OCI-LY3 (cell line): ENCODE measurements at regions not wholly inside any gene's neighbourhood (a gene's known extent, or its start where the extent isn't known, plus 50 kb on each side); places are given as distances from the start of the nearest gene placed in this dataset.

Experiments used
- H2AFZ ChIP-seq: fragments of 200-600, 300-600 bp; shearing (Covaris generic); 2 replicates; pipeline ENCODE4 v1.6.0; 2014; ENCODE audit warnings: antibody characterized with exemption, low read depth, low read length
- H3K27ac ChIP-seq: fragments of 200-600, 300-600 bp; sonication (generic); 2 replicates; pipeline ENCODE4 v1.5.1; 2014; ENCODE audit warnings: mild to moderate bottlenecking, low read length, moderate library complexity, mixed read lengths
- H3K27me3 ChIP-seq: fragments of 200-600, 300-600 bp; sonication (generic); 2 replicates; pipeline ENCODE4 v1.6.1; 2014; ENCODE audit warnings: low read depth, low read length, mixed read lengths
- H3K36me3 ChIP-seq: fragments of 200-600, 300-600 bp; sonication (generic); replicated peaks from 2 replicates; pipeline ENCODE3; 2014; ENCODE audit warnings: low read depth, low read length, mixed read lengths
- H3K4me1 ChIP-seq: fragments of 300-600, 200-600 bp; sonication (generic); 2 replicates; pipeline ENCODE4 v1.6.1; 2014; ENCODE audit warnings: low read length, mixed read lengths
- H3K4me2 ChIP-seq: fragments of 200-600, 300-600 bp; sonication (generic); 2 replicates; pipeline ENCODE4 v1.6.1; 2014; ENCODE audit warnings: low read length, mixed read lengths
- H3K4me3 ChIP-seq: fragments of 300-600, 200-600 bp; sonication (generic); 2 replicates; pipeline ENCODE4 v1.5.1; 2014; ENCODE audit warnings: antibody characterized with exemption, mild to moderate bottlenecking, low read length, moderate library complexity
- H3K79me2 ChIP-seq: fragments of 300-600, 200-600 bp; shearing (Covaris generic); 2 replicates; pipeline ENCODE4 v1.6.1; 2014; ENCODE audit warnings: mild to moderate bottlenecking, low read length, mixed read lengths
- H3K9ac ChIP-seq: fragments of 300-600, 200-600 bp; shearing (Covaris generic); 2 replicates; pipeline ENCODE4 v1.6.0; 2014; ENCODE audit warnings: mild to moderate bottlenecking, low read length, moderate library complexity
- H3K9me3 ChIP-seq: fragments of 200-600, 300-600 bp; shearing (Covaris generic); 2 replicates; pipeline ENCODE4 v1.6.1; 2014; ENCODE audit warnings: low read length, mixed read lengths; ENCODE audit not compliant: insufficient read depth
- H4K20me1 ChIP-seq: fragments of 200-600, 300-600 bp; sonication (generic); 2 replicates; pipeline ENCODE4 v1.6.1; 2016; ENCODE audit warnings: low read length, mixed read lengths; ENCODE audit not compliant: insufficient read depth
- CTCF ChIP-seq: fragments of 200-600, 300-600 bp; sonication (generic); IDR thresholded peaks from 2 replicates; pipeline ENCODE4 v1.5.1; 2014; ENCODE audit warnings: antibody characterized with exemption, low read length, low read depth
- EZH2phosphoT487 ChIP-seq: fragments of 200-600 bp; shearing (Covaris generic); IDR thresholded peaks from 2 replicates; pipeline ENCODE4 v1.6.1; 2018; ENCODE audit warnings: antibody characterized with exemption, mixed run types, low read depth

GRCh38 chr4:19300213-19300612 is 951.5 kb upstream of the SLIT2 start:
- H2AFZ ChIP-seq: no peak overlapping the region
- no peak overlapping the region for H3K4me2 ChIP-seq
- no peaks in the 10 kb centered on the region for H3K27me3 ChIP-seq
- H4K20me1 ChIP-seq: no peaks in the 10 kb centered on the region
- H3K9ac ChIP-seq: no peak overlapping the region
- no peaks in the 10 kb centered on the region for H3K79me2 ChIP-seq
- TF ChIP-seq EZH2phosphoT487 (no peak), CTCF (no peak)
- H3K36me3 ChIP-seq: no peaks in the 10 kb centered on the region
- H3K27ac ChIP-seq: no peak overlapping the region
- H3K4me3 ChIP-seq: no peak overlapping the region
- H3K4me1 ChIP-seq: no peaks in the 10 kb centered on the region
- H3K9me3 ChIP-seq: no peaks in the 10 kb centered on the region

- TF ChIP-seq EZH2phosphoT487: no peak
- Histone ChIP-seq H3K9ac (no peak overlapping the region), H3K79me2 (no peaks in the 10 kb centered on the region), H3K4me2 (no peak overlapping the region), H3K4me3 (no peak overlapping the region), H3K36me3 (no peaks in the 10 kb centered on the region), H2AFZ (no peak overlapping the region), H3K9me3 (no peaks in the 10 kb centered on the region), H3K27ac (no peak overlapping the region), H3K4me1 (no peaks in the 10 kb centered on the region), H3K27me3 (no peaks in the 10 kb centered on the region), H4K20me1 (no peaks in the 10 kb centered on the region)
Observed at GRCh38 chr4:19298998-19299397, 952.7 kb upstream of the SLIT2 start.

GRCh38 chr4:19293781-19294180 is 957.9 kb upstream of the SLIT2 start:
- no peaks in the 10 kb centered on the region for H4K20me1 ChIP-seq
- no peaks in the 10 kb centered on the region for H3K36me3 ChIP-seq
- H3K9ac ChIP-seq: no peak overlapping the region
- no peak overlapping the region for H3K4me2 ChIP-seq
- no peaks in the 10 kb centered on the region for H3K4me1 ChIP-seq
- no peak overlapping the region for H3K4me3 ChIP-seq
- no peak overlapping the region for H3K27ac ChIP-seq
- TF ChIP-seq EZH2phosphoT487 (no peak), CTCF (no peak)
- no peaks in the 10 kb centered on the region for H3K27me3 ChIP-seq
- no peaks in the 10 kb centered on the region for H3K79me2 ChIP-seq
- H2AFZ ChIP-seq: no peak overlapping the region
- 0 out of 2 replicates have a peak, but pooled peaks cover 4% of the 10 kb centered on the region for H3K9me3 ChIP-seq

GRCh38 chr4:19293080-19293479 is 958.6 kb upstream of the SLIT2 start:
- no peaks in the 10 kb centered on the region for H3K36me3 ChIP-seq
- H3K9me3 ChIP-seq: 0 out of 2 replicates have a peak, but pooled peaks cover 4% of the 10 kb centered on the region
- no peak for TF ChIP-seq EZH2phosphoT487
- TF ChIP-seq CTCF: no peak
- H3K9ac ChIP-seq: no peak overlapping the region
- no peaks in the 10 kb centered on the region for H3K79me2 ChIP-seq
- no peak overlapping the region for H3K4me3 ChIP-seq
- no peak overlapping the region for H2AFZ ChIP-seq
- H3K4me2 ChIP-seq: no peak overlapping the region
- no peak overlapping the region for H3K27ac ChIP-seq
- no peaks in the 10 kb centered on the region for H4K20me1 ChIP-seq
- no peaks in the 10 kb centered on the region for H3K4me1 ChIP-seq
- no peaks in the 10 kb centered on the region for H3K27me3 ChIP-seq

GRCh38 chr4:19286924-19287323 is 964.8 kb upstream of the SLIT2 start:
- Histone ChIP-seq H3K4me1 (no peaks in the 10 kb centered on the region), H4K20me1 (no peaks in the 10 kb centered on the region), H3K9me3 (no peaks in the 10 kb centered on the region), H3K9ac (no peak overlapping the region), H2AFZ (no peak overlapping the region), H3K27me3 (no peaks in the 10 kb centered on the region), H3K4me3 (no peak overlapping the region), H3K27ac (no peak overlapping the region), H3K79me2 (no peaks in the 10 kb centered on the region), H3K4me2 (no peak overlapping the region), H3K36me3 (no peaks in the 10 kb centered on the region)
- TF ChIP-seq CTCF (no peak), EZH2phosphoT487 (no peak)
